ENCODE measurements at regions not wholly inside any gene's neighbourhood (a gene's known extent, or its start where the extent isn't known, plus 50 kb on each side); places are given as distances from the start of the nearest gene placed in this dataset.

- H3K4me1 Mint-ChIP-seq (ENCODE audit: unreplicated experiment) = peaks cover 40% of the 10 kb centered on the region
- peaks cover 4% of the 10 kb centered on the region for H3K36me3 Mint-ChIP-seq (ENCODE audit: unreplicated experiment)
- TF ChIP-seq CTCF (IDR thresholded peaks at IDR 0.05) = no peak
- H3K27ac Mint-ChIP-seq (ENCODE audit: unreplicated experiment) = peak overlapping the region; percentile 73
- no peak for DNase-seq (ENCODE audit: extremely low spot score, unreplicated experiment)
- no peak overlapping the region for H3K4me3 Mint-ChIP-seq (ENCODE audit: unreplicated experiment)
- H3K27me3 Mint-ChIP-seq (ENCODE audit: unreplicated experiment) = no peaks in the 10 kb centered on the region
- peaks cover 12% of the 10 kb centered on the region for H3K9me3 Mint-ChIP-seq (ENCODE audit: unreplicated experiment)
Observed at GRCh38 chr6:74674377-74674776, 531.5 kb downstream of the COL12A1 start.

GRCh38 chr6:74671558-74672025, 534.3 kb downstream of the COL12A1 start:
- TF ChIP-seq CTCF (IDR thresholded peaks at IDR 0.05) = peak; percentile 9
- Mint-ChIP-seq H3K4me3 (ENCODE audit: unreplicated experiment) (no peak overlapping the region), H3K27ac (ENCODE audit: unreplicated experiment) (peak overlapping the region; percentile 86), H3K9me3 (ENCODE audit: unreplicated experiment) (peaks cover 19% of the 10 kb centered on the region), H3K27me3 (ENCODE audit: unreplicated experiment) (no peaks in the 10 kb centered on the region), H3K36me3 (ENCODE audit: unreplicated experiment) (peaks cover 11% of the 10 kb centered on the region), H3K4me1 (ENCODE audit: unreplicated experiment) (peaks cover 34% of the 10 kb centered on the region)
- DNase-seq (ENCODE audit: extremely low spot score, unreplicated experiment) = no peak

GRCh38 chr6:74658391-74658790, 547.5 kb downstream of the COL12A1 start:
- Mint-ChIP-seq H3K4me3 (ENCODE audit: unreplicated experiment) (no peak overlapping the region), H3K36me3 (ENCODE audit: unreplicated experiment) (peaks cover 18% of the 10 kb centered on the region), H3K4me1 (ENCODE audit: unreplicated experiment) (peaks cover 33% of the 10 kb centered on the region), H3K9me3 (ENCODE audit: unreplicated experiment) (peaks cover 7% of the 10 kb centered on the region), H3K27me3 (ENCODE audit: unreplicated experiment) (no peaks in the 10 kb centered on the region), H3K27ac (ENCODE audit: unreplicated experiment) (no peak overlapping the region)
- no peak for TF ChIP-seq CTCF (IDR thresholded peaks at IDR 0.05)
- no peak for DNase-seq (ENCODE audit: extremely low spot score, unreplicated experiment)

GRCh38 chr6:74657931-74658330, 547.9 kb downstream of the COL12A1 start:
- no peak for TF ChIP-seq CTCF (IDR thresholded peaks at IDR 0.05)
- peak overlapping the region; percentile 65 for H3K27ac Mint-ChIP-seq (ENCODE audit: unreplicated experiment)
- peaks cover 3% of the 10 kb centered on the region for H3K9me3 Mint-ChIP-seq (ENCODE audit: unreplicated experiment)
- peaks cover 34% of the 10 kb centered on the region for H3K4me1 Mint-ChIP-seq (ENCODE audit: unreplicated experiment)
- no peak for DNase-seq (ENCODE audit: extremely low spot score, unreplicated experiment)
- H3K4me3 Mint-ChIP-seq (ENCODE audit: unreplicated experiment) = no peak overlapping the region
- H3K36me3 Mint-ChIP-seq (ENCODE audit: unreplicated experiment) = peaks cover 16% of the 10 kb centered on the region
- no peaks in the 10 kb centered on the region for H3K27me3 Mint-ChIP-seq (ENCODE audit: unreplicated experiment)

GRCh38 chr6:74657011-74657410, 548.8 kb downstream of the COL12A1 start:
- no peak for DNase-seq (ENCODE audit: extremely low spot score, unreplicated experiment)
- Mint-ChIP-seq H3K36me3 (ENCODE audit: unreplicated experiment) (peaks cover 13% of the 10 kb centered on the region), H3K4me1 (ENCODE audit: unreplicated experiment) (peaks cover 41% of the 10 kb centered on the region), H3K27ac (ENCODE audit: unreplicated experiment) (peak overlapping the region; percentile 65), H3K4me3 (ENCODE audit: unreplicated experiment) (no peak overlapping the region), H3K9me3 (ENCODE audit: unreplicated experiment) (no peaks in the 10 kb centered on the region), H3K27me3 (ENCODE audit: unreplicated experiment) (no peaks in the 10 kb centered on the region)
- no peak for TF ChIP-seq CTCF (IDR thresholded peaks at IDR 0.05)
